Endothelial cell of umbilical vein (primary cell): ENCODE measurements at regions not wholly inside any gene's neighbourhood (a gene's known extent, or its start where the extent isn't known, plus 50 kb on each side); places are given as distances from the start of the nearest gene placed in this dataset.

Experiments used
- BruUV-seq: library from RNA; stranded (reverse); fragments of 400-500 nt; replicated peaks from 2 replicates; lab custom pipeline; 2021; lab: Mats Ljungman, UMichigan
- CTCF ChIA-PET: fragments of 300-600, 350-600 bp; sonication (Branson Sonifier 250); formaldehyde crosslinking; loops from one replicate; lab custom pipeline; 2021; ENCODE audit warnings: antibody characterized with exemption, inconsistent platforms; lab: Charles Lee
- POLR2A ChIA-PET: fragments of 300-600, 350-600 bp; sonication (Branson Sonifier 250); formaldehyde crosslinking; loops from one replicate; lab custom pipeline; 2021; ENCODE audit warnings: antibody characterized with exemption, inconsistent platforms; lab: Charles Lee
- DNase-seq: peaks from one replicate; pipeline ENCODE4 v3.0.0-alpha.2; 2011; ENCODE audit warnings: low read depth, low spot score
- FAIRE-seq: peaks from 2 replicates; lab custom pipeline; 2011; peaks lifted over from hg19 to GRCh38; lab: Jason Lieb, UNC
- H2AFZ ChIP-seq: 2 replicates; pipeline ENCODE4 v1.6.0; 2012; ENCODE audit warnings: low read depth, low read length, control low read depth, inconsistent platforms
- H3K27ac ChIP-seq: 2 replicates; pipeline ENCODE4 v1.5.1; 2011; ENCODE audit warnings: low read depth, mild to moderate bottlenecking, control low read depth, low read length, moderate library complexity; ENCODE audit not compliant: insufficient read depth
- H3K27me3 ChIP-seq, 2 experiments: 2 replicates each; pipeline versions ENCODE4 v1.6.0 to v1.6.1; 2011; ENCODE audit warnings: low read length in 2 of 2, mixed read lengths in 1 of 2; ENCODE audit not compliant: control insufficient read depth in 2 of 2, insufficient read depth in 2 of 2
- H3K36me3 ChIP-seq, 2 experiments: 2 replicates in 1 of 2; 3 replicates in 1 of 2; pipeline ENCODE4 v1.5.1; 2011; ENCODE audit warnings: low read length in 2 of 2, mild to moderate bottlenecking in 1 of 2, moderate library complexity in 1 of 2; ENCODE audit not compliant: control insufficient read depth in 2 of 2, insufficient read depth in 2 of 2; ENCODE audit errors: extremely low read depth in 1 of 2
- H3K4me1 ChIP-seq: 3 replicates; pipeline ENCODE4 v1.5.1; 2011; ENCODE audit warnings: mild to moderate bottlenecking, low read length; ENCODE audit not compliant: control insufficient read depth, insufficient read depth; ENCODE audit errors: extremely low read depth
- H3K4me2 ChIP-seq: 2 replicates; pipeline ENCODE4 v1.6.1; 2011; ENCODE audit warnings: low read length, control low read depth, mixed read lengths; ENCODE audit not compliant: insufficient read depth
- H3K4me3 ChIP-seq, 3 experiments: fragments of 200-600 bp in 1 of 3; sonication (generic), shearing (Covaris generic) in 1 of 3; replicated peaks in 1 of 3; 2 replicates each; pipeline ENCODE4 v1.5.1; 2011 to 2016; ENCODE audit warnings: control low read depth in 3 of 3, low read length in 3 of 3, mild to moderate bottlenecking in 2 of 3, inconsistent platforms in 1 of 3, low read depth in 1 of 3, moderate library complexity in 1 of 3; ENCODE audit not compliant: insufficient read depth in 1 of 3
- H3K79me2 ChIP-seq: 2 replicates; pipeline ENCODE4 v1.6.0; 2012; ENCODE audit warnings: low read length, inconsistent platforms; ENCODE audit not compliant: control insufficient read depth, insufficient read depth
- H3K9ac ChIP-seq: replicated peaks from 2 replicates; pipeline ENCODE3; 2011; ENCODE audit warnings: low read length, control low read depth; ENCODE audit not compliant: insufficient read depth; ENCODE audit errors: extremely low read depth
- H3K9me1 ChIP-seq: replicated peaks from 3 replicates; pipeline ENCODE4 v1.6.0; 2011; ENCODE audit warnings: mild to moderate bottlenecking, low read length; ENCODE audit not compliant: control insufficient read depth, insufficient read depth; ENCODE audit errors: extremely low read depth
- H3K9me3 ChIP-seq: replicated peaks from 2 replicates; pipeline ENCODE4 v1.5.1; 2012; ENCODE audit warnings: low read length, inconsistent platforms; ENCODE audit not compliant: control insufficient read depth, insufficient read depth
- H4K20me1 ChIP-seq: replicated peaks from 2 replicates; pipeline ENCODE3; 2011; ENCODE audit warnings: mild to moderate bottlenecking, low read length; ENCODE audit not compliant: control insufficient read depth, insufficient read depth; ENCODE audit errors: extremely low read depth
- EZH2 ChIP-seq: IDR thresholded peaks from 2 replicates; pipeline ENCODE4 v1.6.1; 2012; ENCODE audit warnings: borderline replicate concordance, low read depth, mild to moderate bottlenecking, moderate library complexity, low read length, inconsistent platforms; ENCODE audit not compliant: severe bottlenecking
- FOS ChIP-seq: IDR thresholded peaks from 2 replicates; pipeline ENCODE4 v1.6.1; 2011; ENCODE audit warnings: mild to moderate bottlenecking, low read length, moderate library complexity, borderline replicate concordance; ENCODE audit not compliant: insufficient read depth
- GATA2 ChIP-seq: IDR thresholded peaks from 2 replicates; pipeline ENCODE4 v1.7.0; 2011; ENCODE audit warnings: low read depth, mild to moderate bottlenecking, moderate library complexity, mixed read lengths, low read length; ENCODE audit not compliant: insufficient read length, insufficient read depth
- JUN ChIP-seq: IDR thresholded peaks from 2 replicates; pipeline ENCODE4 v1.6.1; 2011; ENCODE audit warnings: borderline replicate concordance, low read depth; ENCODE audit not compliant: insufficient read length, insufficient read depth
- MYC ChIP-seq: IDR thresholded peaks from one replicate; pipeline ENCODE4 v1.6.1; 2011; ENCODE audit warnings: mild to moderate bottlenecking, low read depth, low read length
- POLR2AphosphoS5 ChIP-seq: IDR thresholded peaks from 2 replicates; pipeline ENCODE4 v1.6.1; 2012; ENCODE audit warnings: low read depth, mild to moderate bottlenecking, control low read depth, low read length, moderate library complexity; ENCODE audit not compliant: insufficient read depth
- dilution Hi-C: fragments of 300-500 bp; cut with MboI; formaldehyde crosslinking; loops from one replicate; pipeline ENCODE4 v1.15.0; 2019; ENCODE audit warnings: low sequenced_read_pairs; ENCODE audit not compliant: extremely low pct_ligation_motif_present
- intact Hi-C: fragments of 100-400 bp; cut with micrococcal nuclease; formaldehyde crosslinking; loops from one replicate; pipeline ENCODE4 v1.10.0; 2022
- TF ChIP-seq, protein P1 (sequence below): IDR thresholded peaks from 2 replicates; pipeline ENCODE4 v1.6.1; 2011; ENCODE audit not compliant: insufficient read depth, insufficient read length
- TF ChIP-seq, protein P2 (sequence below), 2 donors: IDR thresholded peaks; 1 replicate in 1 of 2; 2 replicates in 1 of 2; pipeline ENCODE4 v1.5.1; 2011; ENCODE audit warnings: low read length in 2 of 2, mild to moderate bottlenecking in 2 of 2, moderate library complexity in 2 of 2, control low read depth in 1 of 2, inconsistent platforms in 1 of 2, low read depth in 1 of 2; ENCODE audit not compliant: insufficient read depth in 1 of 2; ENCODE audit errors: extremely low read depth in 1 of 2

- peak overlapping the region; percentile 92 for H3K27ac ChIP-seq
- H3K4me3 ChIP-seq = no peak overlapping the region
- H3K9ac ChIP-seq = peak overlapping the region; percentile 53
- CTCF ChIA-PET = interaction anchor here (0.6 to 11.2 kb wide), 3 partner anchors 10 to 627 kb away, joined by 3 to 597 read pairs (median 7); no protein-coding TSS in a partner anchor
- peak overlapping the region; percentile 51 for H3K4me2 ChIP-seq
- peak overlapping the region; percentile 74 for H2AFZ ChIP-seq
- FAIRE-seq (no peak), DNase-seq (no peak)
- no peaks in the 10 kb centered on the region for H3K36me3 ChIP-seq
- H4K20me1 ChIP-seq = no peaks in the 10 kb centered on the region
- POLR2A ChIA-PET = interaction anchor here (0.6 to 1.3 kb wide), 4 partner anchors 30 to 445 kb away, joined by 3 to 8 read pairs (median 4); no protein-coding TSS in a partner anchor
- dilution Hi-C loops (no loop called here), intact Hi-C loops (loop anchor here (1.0 to 10.0 kb wide), 7 partner anchors 69 to 626 kb away; partner anchors contain the start of genes KLF9 and SMC5)
- TF ChIP-seq JUN (no peak), FOS (no peak), MYC (no peak), EZH2 (no peak), GATA2 (no peak), POLR2AphosphoS5 (no peak)
- TF ChIP-seq, protein P1, sequence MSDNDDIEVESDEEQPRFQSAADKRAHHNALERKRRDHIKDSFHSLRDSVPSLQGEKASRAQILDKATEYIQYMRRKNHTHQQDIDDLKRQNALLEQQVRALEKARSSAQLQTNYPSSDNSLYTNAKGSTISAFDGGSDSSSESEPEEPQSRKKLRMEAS = no peak
- TF ChIP-seq, protein P2, sequence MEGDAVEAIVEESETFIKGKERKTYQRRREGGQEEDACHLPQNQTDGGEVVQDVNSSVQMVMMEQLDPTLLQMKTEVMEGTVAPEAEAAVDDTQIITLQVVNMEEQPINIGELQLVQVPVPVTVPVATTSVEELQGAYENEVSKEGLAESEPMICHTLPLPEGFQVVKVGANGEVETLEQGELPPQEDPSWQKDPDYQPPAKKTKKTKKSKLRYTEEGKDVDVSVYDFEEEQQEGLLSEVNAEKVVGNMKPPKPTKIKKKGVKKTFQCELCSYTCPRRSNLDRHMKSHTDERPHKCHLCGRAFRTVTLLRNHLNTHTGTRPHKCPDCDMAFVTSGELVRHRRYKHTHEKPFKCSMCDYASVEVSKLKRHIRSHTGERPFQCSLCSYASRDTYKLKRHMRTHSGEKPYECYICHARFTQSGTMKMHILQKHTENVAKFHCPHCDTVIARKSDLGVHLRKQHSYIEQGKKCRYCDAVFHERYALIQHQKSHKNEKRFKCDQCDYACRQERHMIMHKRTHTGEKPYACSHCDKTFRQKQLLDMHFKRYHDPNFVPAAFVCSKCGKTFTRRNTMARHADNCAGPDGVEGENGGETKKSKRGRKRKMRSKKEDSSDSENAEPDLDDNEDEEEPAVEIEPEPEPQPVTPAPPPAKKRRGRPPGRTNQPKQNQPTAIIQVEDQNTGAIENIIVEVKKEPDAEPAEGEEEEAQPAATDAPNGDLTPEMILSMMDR (IDR thresholded peaks at IDR 0.05; ENCODE audit: extremely low read depth in 1 of 2, insufficient read depth in 1 of 2, low read depth in 1 of 2, low read length in 2 of 2) = no peak
- no peaks in the 10 kb centered on the region for H3K79me2 ChIP-seq
- H3K27me3 ChIP-seq = no peaks in the 10 kb centered on the region
- peaks cover 13% of the 10 kb centered on the region for H3K4me1 ChIP-seq
- H3K9me3 ChIP-seq = no peaks in the 10 kb centered on the region
- TSS peak; percentile 100 for BruUV-seq
- H3K9me1 ChIP-seq = no peaks in the 10 kb centered on the region
These were observed 68.0 kb upstream of the MAMDC2 start for GRCh38 chr9:69975681-69976080.
